Mesenchymal stem cell (in vitro differentiated cells and primary cell): ENCODE measurements at regions not wholly inside any gene's neighbourhood (a gene's known extent, or its start where the extent isn't known, plus 50 kb on each side); places are given as distances from the start of the nearest gene placed in this dataset.

Experiments used
- DNase-seq: peaks from one replicate; pipeline ENCODE4 v3.0.0-alpha.2; 2013
- H2AFZ ChIP-seq: one replicate; pipeline ENCODE4 v1.6.1; 2013; ENCODE audit warnings: low read depth, mild to moderate bottlenecking, control low read depth, inconsistent platforms, low read length, moderate library complexity
- H2AK5ac ChIP-seq: 2 replicates; pipeline ENCODE4 v1.6.1; 2013; ENCODE audit warnings: low read length, moderate library complexity, mild to moderate bottlenecking, inconsistent platforms; ENCODE audit not compliant: severe bottlenecking
- H2BK120ac ChIP-seq: one replicate; pipeline ENCODE4 v1.6.1; 2013; ENCODE audit warnings: low read depth, mild to moderate bottlenecking, inconsistent platforms, low read length, moderate library complexity
- H2BK12ac ChIP-seq, 2 experiments: one replicate each; pipeline ENCODE4 v1.6.1; 2013; ENCODE audit warnings: inconsistent platforms in 2 of 2, low read length in 2 of 2, mild to moderate bottlenecking in 2 of 2, moderate library complexity in 2 of 2, control low read depth in 1 of 2
- H2BK15ac ChIP-seq: one replicate; pipeline ENCODE4 v1.6.1; 2013; ENCODE audit warnings: mild to moderate bottlenecking, low read depth, inconsistent platforms; ENCODE audit not compliant: poor library complexity, severe bottlenecking
- H2BK5ac ChIP-seq: 2 replicates; pipeline ENCODE4 v1.6.1; 2013; ENCODE audit warnings: low read depth, mild to moderate bottlenecking, low read length, control low read depth, inconsistent platforms; ENCODE audit not compliant: poor library complexity, severe bottlenecking
- H3K14ac ChIP-seq, 2 experiments: one replicate each; pipeline ENCODE4 v1.6.1; 2013; ENCODE audit warnings: inconsistent platforms in 2 of 2, low read length in 2 of 2, control low read depth in 1 of 2, mild to moderate bottlenecking in 1 of 2, moderate library complexity in 1 of 2
- H3K18ac ChIP-seq, 2 experiments: one replicate each; pipeline ENCODE4 v1.6.1; 2013; ENCODE audit warnings: inconsistent platforms in 2 of 2, low read length in 2 of 2, control low read depth in 1 of 2, low read depth in 1 of 2, mild to moderate bottlenecking in 1 of 2
- H3K23ac ChIP-seq, 2 experiments: one replicate each; pipeline ENCODE4 v1.6.1; 2013; ENCODE audit warnings: inconsistent platforms in 2 of 2, low read length in 2 of 2, mild to moderate bottlenecking in 2 of 2, moderate library complexity in 2 of 2, control low read depth in 1 of 2
- H3K27ac ChIP-seq: 2 replicates; pipeline ENCODE4 v1.5.1; 2013; ENCODE audit warnings: mild to moderate bottlenecking, moderate library complexity, low read length, control low read depth, inconsistent platforms; ENCODE audit not compliant: poor library complexity, severe bottlenecking
- H3K27me3 ChIP-seq, 2 experiments: 2 replicates each; pipeline versions ENCODE4 v1.6.1 to v1.7.0; 2013; ENCODE audit warnings: low read length in 2 of 2, mild to moderate bottlenecking in 2 of 2, moderate library complexity in 2 of 2, control low read depth in 1 of 2, inconsistent platforms in 1 of 2; ENCODE audit not compliant: control insufficient read depth in 1 of 2, insufficient read depth in 1 of 2
- H3K36me3 ChIP-seq, 2 experiments: 2 replicates each; pipeline versions ENCODE4 v1.6.1 to v1.7.0; 2013; ENCODE audit warnings: low read length in 2 of 2, control low read depth in 1 of 2, inconsistent platforms in 1 of 2, low read depth in 1 of 2, mild to moderate bottlenecking in 1 of 2; ENCODE audit not compliant: insufficient read depth in 2 of 2, control insufficient read depth in 1 of 2
- H3K4ac ChIP-seq, 2 experiments: one replicate each; pipeline ENCODE4 v1.6.1; 2013; ENCODE audit warnings: inconsistent platforms in 2 of 2, low read length in 2 of 2, mild to moderate bottlenecking in 2 of 2, moderate library complexity in 2 of 2, control low read depth in 1 of 2, low read depth in 1 of 2
- H3K4me1 ChIP-seq: 2 replicates; pipeline ENCODE4 v1.6.1; 2013; ENCODE audit warnings: low read depth, low read length, control low read depth; ENCODE audit not compliant: control insufficient read depth, insufficient read depth
- H3K4me2 ChIP-seq: 2 replicates; pipeline ENCODE4 v1.6.1; 2013; ENCODE audit warnings: low read length, mild to moderate bottlenecking, inconsistent platforms; ENCODE audit not compliant: poor library complexity, severe bottlenecking
- H3K4me3 ChIP-seq, 2 experiments: 2 replicates each; pipeline versions ENCODE4 v1.5.1 to v1.7.0; 2013; ENCODE audit warnings: low read length in 2 of 2, mild to moderate bottlenecking in 2 of 2, control low read depth in 1 of 2, low read depth in 1 of 2; ENCODE audit not compliant: insufficient read depth in 1 of 2
- H3K79me1 ChIP-seq: replicated peaks from 2 replicates; pipeline ENCODE4 v1.6.1; 2013; ENCODE audit warnings: mild to moderate bottlenecking, control low read depth, low read length, inconsistent platforms; ENCODE audit not compliant: poor library complexity, severe bottlenecking
- H3K9ac ChIP-seq: 2 replicates; pipeline ENCODE4 v1.7.0; 2013; ENCODE audit warnings: mild to moderate bottlenecking, low read length, moderate library complexity
- H3K9me3 ChIP-seq: 2 replicates; pipeline ENCODE4 v1.7.0; 2013; ENCODE audit warnings: mild to moderate bottlenecking, low read length; ENCODE audit not compliant: control insufficient read depth
- H4K8ac ChIP-seq: one replicate; pipeline ENCODE4 v1.6.1; 2013; ENCODE audit warnings: inconsistent platforms, mild to moderate bottlenecking, low read length, moderate library complexity
- H4K91ac ChIP-seq: one replicate; pipeline ENCODE4 v1.6.1; 2013; ENCODE audit warnings: mild to moderate bottlenecking, low read length, inconsistent platforms
- WGBS: methylation state at CpG from one replicate; pipeline ENCODE4 v1.1.7; 2013; ENCODE audit warnings: mixed read lengths; 5-methylcytosine and 5-hydroxymethylcytosine counted together

- no peak overlapping the region for H3K14ac ChIP-seq
- DNase-seq: no peak
- H3K27ac ChIP-seq: no peak overlapping the region
- H3K23ac ChIP-seq: no peak overlapping the region
- 59% methylated on average over 2 of the region's 2 CpGs for WGBS
- no peaks in the 10 kb centered on the region for H3K9me3 ChIP-seq
- H2AFZ ChIP-seq: no peak overlapping the region
- no peaks in the 10 kb centered on the region for H3K27me3 ChIP-seq
- no peaks in the 10 kb centered on the region for H3K36me3 ChIP-seq
- no peak overlapping the region for H3K4me3 ChIP-seq
- no peaks in the 10 kb centered on the region for H3K4me1 ChIP-seq
- H3K18ac ChIP-seq: no peak overlapping the region
- H2BK15ac ChIP-seq: no peak overlapping the region
- H3K79me1 ChIP-seq: no peaks in the 10 kb centered on the region
- no peak overlapping the region for H2BK5ac ChIP-seq
- no peak overlapping the region for H2BK120ac ChIP-seq
- H3K9ac ChIP-seq: no peak overlapping the region
- no peak overlapping the region for H2BK12ac ChIP-seq
- H2AK5ac ChIP-seq: no peak overlapping the region
- H4K8ac ChIP-seq: no peak overlapping the region
- H3K4ac ChIP-seq: no peak overlapping the region
- no peak overlapping the region for H3K4me2 ChIP-seq
- no peak overlapping the region for H4K91ac ChIP-seq
Observed at GRCh38 chr2:82893190-82893589, 1565.9 kb downstream of the SUCLG1 start.

- Histone ChIP-seq H3K14ac (no peak overlapping the region), H3K23ac (no peak overlapping the region), H2BK5ac (no peak overlapping the region), H3K18ac (no peak overlapping the region), H2BK120ac (no peak overlapping the region), H3K4me2 (no peak overlapping the region), H4K8ac (no peak overlapping the region), H3K36me3 (no peaks in the 10 kb centered on the region), H3K9ac (no peak overlapping the region), H2BK15ac (no peak overlapping the region), H2BK12ac (no peak overlapping the region), H3K4me3 (no peak overlapping the region), H3K9me3 (peaks cover 12% of the 10 kb centered on the region), H2AK5ac (no peak overlapping the region), H3K27me3 (no peaks in the 10 kb centered on the region), H3K79me1 (no peaks in the 10 kb centered on the region), H3K4ac (no peak overlapping the region), H2AFZ (no peak overlapping the region), H4K91ac (no peak overlapping the region), H3K27ac (no peak overlapping the region), H3K4me1 (no peaks in the 10 kb centered on the region)
- 94% methylated on average over 2 of the region's 2 CpGs for WGBS
- DNase-seq: no peak
Observed at GRCh38 chr2:82879803-82880202, 1579.3 kb downstream of the SUCLG1 start.

- no peak overlapping the region for H3K4ac ChIP-seq
- no peak overlapping the region for H3K9ac ChIP-seq
- no peak overlapping the region for H2BK5ac ChIP-seq
- H2BK15ac ChIP-seq: no peak overlapping the region
- H3K23ac ChIP-seq: no peak overlapping the region
- no peak overlapping the region for H4K8ac ChIP-seq
- no peak overlapping the region for H3K14ac ChIP-seq
- 75% methylated on average over 6 of the region's 6 CpGs for WGBS
- H3K27ac ChIP-seq: no peak overlapping the region
- no peak for DNase-seq
- peaks cover 12% of the 10 kb centered on the region for H3K9me3 ChIP-seq
- H3K79me1 ChIP-seq: no peaks in the 10 kb centered on the region
- no peaks in the 10 kb centered on the region for H3K27me3 ChIP-seq
- no peaks in the 10 kb centered on the region for H3K4me1 ChIP-seq
- H2BK120ac ChIP-seq: no peak overlapping the region
- no peak overlapping the region for H3K4me2 ChIP-seq
- no peak overlapping the region for H4K91ac ChIP-seq
- no peak overlapping the region for H2AFZ ChIP-seq
- H3K36me3 ChIP-seq: no peaks in the 10 kb centered on the region
- no peak overlapping the region for H3K18ac ChIP-seq
- no peak overlapping the region for H2BK12ac ChIP-seq
- H3K4me3 ChIP-seq: no peak overlapping the region
- H2AK5ac ChIP-seq: no peak overlapping the region
Observed at GRCh38 chr2:82875858-82876257, 1583.2 kb downstream of the SUCLG1 start.

GRCh38 chr2:82857967-82858366, 1601.1 kb downstream of the SUCLG1 start:
- Histone ChIP-seq H3K9me3 (no peaks in the 10 kb centered on the region), H3K27ac (no peak overlapping the region), H3K9ac (no peak overlapping the region), H3K23ac (no peak overlapping the region), H2AFZ (no peak overlapping the region), H2BK12ac (no peak overlapping the region), H3K4ac (no peak overlapping the region), H3K27me3 (no peaks in the 10 kb centered on the region), H3K14ac (no peak overlapping the region), H4K91ac (no peak overlapping the region), H3K79me1 (no peaks in the 10 kb centered on the region), H4K8ac (no peak overlapping the region), H2BK15ac (no peak overlapping the region), H3K18ac (no peak overlapping the region), H2AK5ac (no peak overlapping the region), H3K4me3 (no peak overlapping the region), H2BK120ac (no peak overlapping the region), H3K36me3 (no peaks in the 10 kb centered on the region), H3K4me2 (no peak overlapping the region), H3K4me1 (no peaks in the 10 kb centered on the region), H2BK5ac (no peak overlapping the region)
- WGBS: 74% methylated on average over 5 of the region's 5 CpGs
- no peak for DNase-seq
